Esophagus squamous epithelium (tissue), 5 donors: ENCODE measurements at regions not wholly inside any gene's neighbourhood (a gene's known extent, or its start where the extent isn't known, plus 50 kb on each side); places are given as distances from the start of the nearest gene placed in this dataset.

Source experiments
- DNase-seq: peaks from one replicate; lab custom pipeline; 2025; lab: John Stamatoyannopoulos, UW
- H3K27ac ChIP-seq, 4 donors: fragments of 200-600 bp; sonication (generic); one replicate each; pipeline ENCODE4 v1.5.1; 2016 to 2019; ENCODE audit warnings: mild to moderate bottlenecking in 1 of 4
- H3K27me3 ChIP-seq, 4 donors: fragments of 200-600 bp; sonication (generic); 1 replicate in 3 of 4; 2 replicates in 1 of 4; pipeline versions ENCODE4 v1.5.1 to v1.6.0; 2017 to 2021; ENCODE audit warnings: antibody characterized with exemption in 1 of 4
- H3K36me3 ChIP-seq, 3 donors: fragments of 200-600 bp; sonication (generic); one replicate each; pipeline ENCODE4 v1.5.1; 2016 to 2019
- H3K4me1 ChIP-seq, 3 donors: fragments of 200-600 bp; sonication (generic); one replicate each; pipeline ENCODE4 v1.5.1; 2017 to 2019
- H3K4me3 ChIP-seq, 4 donors: fragments of 200-600 bp; sonication (generic); 1 replicate in 3 of 4; 2 replicates in 1 of 4; pipeline ENCODE4 v1.5.1; 2016 to 2019; ENCODE audit warnings: mild to moderate bottlenecking in 2 of 4, moderate library complexity in 1 of 4
- H3K9me3 ChIP-seq, 3 donors: fragments of 200-600 bp; sonication (generic); one replicate each; pipeline ENCODE4 v1.5.1; 2016 to 2019
- CTCF ChIP-seq, 6 experiments: fragments of 450-650 bp in 4 of 6; fragments of 200-600 bp in 2 of 6; sonication (generic) in 2 of 6; IDR thresholded peaks; one replicate each; pipeline ENCODE4 v1.5.1; 2016 to 2019; ENCODE audit warnings: antibody characterized with exemption in 6 of 6, mild to moderate bottlenecking in 4 of 6, moderate library complexity in 4 of 6
- POLR2A ChIP-seq, 4 donors: fragments of 450-650 bp; IDR thresholded peaks; one replicate each; pipeline ENCODE4 v1.6.1; 2017; ENCODE audit warnings: antibody characterized with exemption in 4 of 4, mild to moderate bottlenecking in 4 of 4, moderate library complexity in 3 of 4
- WGBS, 2 donors: methylation state at CpG; one replicate each; pipeline ENCODE4 v1.1.5; 2018; 5-methylcytosine and 5-hydroxymethylcytosine counted together
- intact Hi-C: fragments of 100-400 bp; cut with DNase I; formaldehyde crosslinking; loops from one replicate; pipeline ENCODE4 v1.15.0; 2022
- donor health status: DM: yes; HTN: yes; CAD: no.

- WGBS, 2 donors, result 79 to 84% methylated on average over 5 of the region's 5 CpGs
- TF ChIP-seq POLR2A (IDR thresholded peaks at IDR 0.05), result no peak
- no peak for TF ChIP-seq CTCF (IDR thresholded peaks at IDR 0.05)
- H3K9me3 ChIP-seq, result no peaks in the 10 kb centered on the region
- intact Hi-C loops, result no loop called here
- no peaks in the 10 kb centered on the region for H3K36me3 ChIP-seq
- H3K27me3 ChIP-seq, result no peaks in the 10 kb centered on the region
- H3K4me3 ChIP-seq, result no peak overlapping the region
- no peak overlapping the region for H3K27ac ChIP-seq
- DNase-seq, result no peak
- H3K4me1 ChIP-seq, result no peaks in the 10 kb centered on the region
These were observed 328.7 kb downstream of the CTTN start for GRCh38 chr11:70727021-70727420.

GRCh38 chr11:70727899-70728620 is 329.7 kb downstream of the CTTN start:
- H3K36me3 ChIP-seq, result no peaks in the 10 kb centered on the region
- H3K27me3 ChIP-seq, result no peaks in the 10 kb centered on the region
- no peak overlapping the region for H3K27ac ChIP-seq
- H3K4me3 ChIP-seq, result no peak overlapping the region
- H3K4me1 ChIP-seq, result no peaks in the 10 kb centered on the region
- DNase-seq, result no peak
- no peak for TF ChIP-seq POLR2A (IDR thresholded peaks at IDR 0.05)
- no peak for TF ChIP-seq CTCF (IDR thresholded peaks at IDR 0.05)
- intact Hi-C loops, result no loop called here
- H3K9me3 ChIP-seq, result no peaks in the 10 kb centered on the region
- 48% methylated on average over 13 of the region's 15 CpGs for WGBS, 2 donors

- no peaks in the 10 kb centered on the region for H3K27me3 ChIP-seq
- H3K4me1 ChIP-seq, result no peaks in the 10 kb centered on the region
- intact Hi-C loops, result no loop called here
- DNase-seq, result no peak
- no peak overlapping the region for H3K4me3 ChIP-seq
- 76% methylated on average over 5 to 6 of the region's 6 CpGs for WGBS, 2 donors
- no peak overlapping the region for H3K27ac ChIP-seq
- H3K36me3 ChIP-seq, result no peaks in the 10 kb centered on the region
- H3K9me3 ChIP-seq, result no peaks in the 10 kb centered on the region
- TF ChIP-seq POLR2A (IDR thresholded peaks at IDR 0.05) (no peak), CTCF (IDR thresholded peaks at IDR 0.05) (no peak)
These were observed 331.6 kb downstream of the CTTN start for GRCh38 chr11:70729949-70730348.

- H3K36me3 ChIP-seq, result no peaks in the 10 kb centered on the region
- intact Hi-C loops, result no loop called here
- no peaks in the 10 kb centered on the region for H3K27me3 ChIP-seq
- H3K9me3 ChIP-seq, result no peaks in the 10 kb centered on the region
- H3K4me3 ChIP-seq, result no peak overlapping the region
- H3K27ac ChIP-seq, result no peak overlapping the region
- 81 to 91% methylated on average over 6 of the region's 6 CpGs for WGBS, 2 donors
- TF ChIP-seq CTCF (IDR thresholded peaks at IDR 0.05) (no peak), POLR2A (IDR thresholded peaks at IDR 0.05) (no peak)
- no peaks in the 10 kb centered on the region for H3K4me1 ChIP-seq
- DNase-seq, result no peak
These were observed 332.1 kb downstream of the CTTN start for GRCh38 chr11:70730411-70730810.

GRCh38 chr11:70731271-70732022 is 333.1 kb downstream of the CTTN start:
- Histone ChIP-seq H3K4me1 (no peaks in the 10 kb centered on the region), H3K36me3 (no peaks in the 10 kb centered on the region), H3K4me3 (no peak overlapping the region), H3K9me3 (no peaks in the 10 kb centered on the region), H3K27me3 (no peaks in the 10 kb centered on the region), H3K27ac (no peak overlapping the region)
- TF ChIP-seq POLR2A (IDR thresholded peaks at IDR 0.05), result no peak
- no peak for TF ChIP-seq CTCF (IDR thresholded peaks at IDR 0.05)
- DNase-seq, result no peak
- 68 to 79% methylated on average over 8 to 11 of the region's 11 CpGs for WGBS, 2 donors
- intact Hi-C loops, result no loop called here
